Astrocyte of the cerebellum (primary cell): ENCODE measurements at regions not wholly inside any gene's neighbourhood (a gene's known extent, or its start where the extent isn't known, plus 50 kb on each side); places are given as distances from the start of the nearest gene placed in this dataset.

ENCODE experiments used
- DNase-seq: peaks from one replicate; pipeline ENCODE4 v3.0.0-alpha.2; 2011; ENCODE audit warnings: low read depth
- H3K4me3 ChIP-seq: 2 replicates; pipeline ENCODE4 v1.5.1; 2011; ENCODE audit warnings: mild to moderate bottlenecking, low read depth, low read length, moderate library complexity
- CTCF ChIP-seq: IDR thresholded peaks from 2 replicates; pipeline ENCODE4 v1.5.1; 2012; ENCODE audit warnings: low read length, low read depth, moderate library complexity, mild to moderate bottlenecking; ENCODE audit errors: missing control alignments
- in situ Hi-C: cut with HindIII; loops from 2 replicates; pipeline ENCODE4 v1.10.0; 2017; ENCODE audit warnings: low sequenced_read_pairs

GRCh38 chr4:125827696-125828052 is 512.9 kb downstream of the FAT4 start:
- H3K4me3 ChIP-seq, result no peak overlapping the region
- DNase-seq, result no peak
- TF ChIP-seq CTCF, result no peak
- in situ Hi-C loops, result no loop called here

GRCh38 chr4:125828346-125828745 is 513.6 kb downstream of the FAT4 start:
- in situ Hi-C loops, result no loop called here
- H3K4me3 ChIP-seq, result no peak overlapping the region
- DNase-seq, result no peak
- TF ChIP-seq CTCF, result no peak

GRCh38 chr4:125832161-125832560 is 517.4 kb downstream of the FAT4 start:
- no peak for DNase-seq
- no peak overlapping the region for H3K4me3 ChIP-seq
- in situ Hi-C loops, result no loop called here
- TF ChIP-seq CTCF, result no peak

GRCh38 chr4:125836597-125837195 is 521.9 kb downstream of the FAT4 start:
- TF ChIP-seq CTCF, result no peak
- no peak for DNase-seq
- in situ Hi-C loops, result no loop called here
- H3K4me3 ChIP-seq, result no peak overlapping the region

- no peak for TF ChIP-seq CTCF
- in situ Hi-C loops, result no loop called here
- H3K4me3 ChIP-seq, result no peak overlapping the region
- no peak for DNase-seq
Observed at GRCh38 chr4:125837493-125838201, 522.9 kb downstream of the FAT4 start.

GRCh38 chr4:125838202-125838601 is 523.4 kb downstream of the FAT4 start:
- no peak for TF ChIP-seq CTCF
- in situ Hi-C loops, result no loop called here
- no peak overlapping the region for H3K4me3 ChIP-seq
- no peak for DNase-seq
